ENCODE measurements at regions not wholly inside any gene's neighbourhood (a gene's known extent, or its start where the extent isn't known, plus 50 kb on each side); places are given as distances from the start of the nearest gene placed in this dataset.

DNA sequence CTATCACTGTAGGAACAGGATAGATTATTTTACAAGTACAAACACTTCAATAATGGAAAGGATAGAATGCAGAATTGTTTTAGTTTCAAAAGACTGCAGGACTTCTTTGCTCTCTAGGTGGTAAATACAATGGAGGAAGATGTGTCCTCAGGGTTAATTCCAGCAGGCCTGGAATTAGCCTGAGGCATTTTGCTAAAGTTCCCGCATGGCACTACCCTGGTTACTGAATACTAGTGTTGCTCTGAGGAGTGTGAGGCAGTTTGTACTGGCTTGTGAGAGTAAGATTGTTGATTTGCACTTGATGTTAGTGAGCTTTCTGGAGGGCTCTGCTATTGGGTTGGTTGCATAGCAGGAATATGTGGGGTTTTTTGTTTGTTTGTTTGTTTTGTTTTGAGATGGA, 61.4 kb downstream of the FASLG start:
- no TSS peak for BruUV-seq (replicated peaks)
- Histone ChIP-seq H3K27ac (ENCODE audit: low read depth, low read length, poor library complexity, severe bottlenecking) (no peak overlapping the region), H3K36me3 (ENCODE audit: insufficient read depth, low read length, poor library complexity, severe bottlenecking) (no peaks in the 10 kb centered on the region), H3K4me3 (ENCODE audit: low read depth, low read length, poor library complexity, severe bottlenecking) (no peak overlapping the region), H3K4me1 (ENCODE audit: insufficient read depth, low read length, poor library complexity, severe bottlenecking) (no peaks in the 10 kb centered on the region), H3K9me3 (ENCODE audit: low read depth, low read length, poor library complexity, severe bottlenecking) (no peaks in the 10 kb centered on the region), H3K27me3 (replicated peaks; ENCODE audit: insufficient read depth, low read depth, low read length, poor library complexity) (no peaks in the 10 kb centered on the region)
- POLR2A ChIA-PET (ENCODE audit: low non-redundant PET), result no interaction called here
- DNase-seq (ENCODE audit: low spot score), result no peak
- intact Hi-C loops (cut with micrococcal nuclease; ENCODE audit: unreplicated experiment), result no loop called here
- TF ChIP-seq EZH2 (IDR thresholded peaks at IDR 0.05; ENCODE audit: borderline replicate concordance, low read depth, low read length, poor library complexity, severe bottlenecking), result no peak
- TF ChIP-seq, protein P1, sequence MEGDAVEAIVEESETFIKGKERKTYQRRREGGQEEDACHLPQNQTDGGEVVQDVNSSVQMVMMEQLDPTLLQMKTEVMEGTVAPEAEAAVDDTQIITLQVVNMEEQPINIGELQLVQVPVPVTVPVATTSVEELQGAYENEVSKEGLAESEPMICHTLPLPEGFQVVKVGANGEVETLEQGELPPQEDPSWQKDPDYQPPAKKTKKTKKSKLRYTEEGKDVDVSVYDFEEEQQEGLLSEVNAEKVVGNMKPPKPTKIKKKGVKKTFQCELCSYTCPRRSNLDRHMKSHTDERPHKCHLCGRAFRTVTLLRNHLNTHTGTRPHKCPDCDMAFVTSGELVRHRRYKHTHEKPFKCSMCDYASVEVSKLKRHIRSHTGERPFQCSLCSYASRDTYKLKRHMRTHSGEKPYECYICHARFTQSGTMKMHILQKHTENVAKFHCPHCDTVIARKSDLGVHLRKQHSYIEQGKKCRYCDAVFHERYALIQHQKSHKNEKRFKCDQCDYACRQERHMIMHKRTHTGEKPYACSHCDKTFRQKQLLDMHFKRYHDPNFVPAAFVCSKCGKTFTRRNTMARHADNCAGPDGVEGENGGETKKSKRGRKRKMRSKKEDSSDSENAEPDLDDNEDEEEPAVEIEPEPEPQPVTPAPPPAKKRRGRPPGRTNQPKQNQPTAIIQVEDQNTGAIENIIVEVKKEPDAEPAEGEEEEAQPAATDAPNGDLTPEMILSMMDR (conservative IDR thresholded peaks at IDR 0.05; ENCODE audit: low read depth, low read length), result no peak
- CTCF ChIA-PET, result interaction anchor here (1.0 to 1.3 kb wide), 2 partner anchors 111 to 718 kb away, joined by 4 to 10 read pairs; no protein-coding TSS in a partner anchor

DNA sequence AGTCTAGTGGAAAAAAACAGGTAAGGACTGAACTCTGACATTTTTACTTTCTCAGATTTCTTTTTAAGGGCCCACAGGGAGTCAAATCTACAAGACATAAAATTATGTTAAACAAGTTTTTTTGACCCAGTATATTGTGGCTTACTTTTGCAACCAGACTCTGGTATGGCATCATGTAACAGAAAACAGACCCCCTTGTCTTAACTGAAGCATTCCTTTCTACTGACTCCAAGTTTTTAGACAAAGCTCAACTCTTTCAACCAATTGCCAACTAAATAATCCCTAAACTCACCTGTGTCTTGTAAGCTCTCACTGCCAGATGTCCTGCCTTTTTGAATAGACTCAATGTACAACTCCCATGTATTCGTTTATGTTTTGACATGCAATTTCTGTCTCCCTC, 64.3 kb downstream of the FASLG start:
- peaks cover under 1% of the 10 kb centered on the region for H3K9me3 ChIP-seq (ENCODE audit: low read depth, low read length, poor library complexity, severe bottlenecking)
- H3K27ac ChIP-seq (ENCODE audit: low read depth, low read length, poor library complexity, severe bottlenecking), result no peak overlapping the region
- ChIA-PET CTCF (no interaction called here), POLR2A (ENCODE audit: low non-redundant PET) (no interaction called here)
- TF ChIP-seq EZH2 (IDR thresholded peaks at IDR 0.05; ENCODE audit: borderline replicate concordance, low read depth, low read length, poor library complexity, severe bottlenecking), result no peak
- TF ChIP-seq, protein P1 (conservative IDR thresholded peaks at IDR 0.05; ENCODE audit: low read depth, low read length), result no peak
- intact Hi-C loops (cut with micrococcal nuclease; ENCODE audit: unreplicated experiment), result no loop called here
- no peak overlapping the region for H3K4me3 ChIP-seq (ENCODE audit: low read depth, low read length, poor library complexity, severe bottlenecking)
- DNase-seq (ENCODE audit: low spot score), result no peak
- no peaks in the 10 kb centered on the region for H3K36me3 ChIP-seq (ENCODE audit: insufficient read depth, low read length, poor library complexity, severe bottlenecking)
- BruUV-seq (replicated peaks), result no TSS peak
- no peaks in the 10 kb centered on the region for H3K4me1 ChIP-seq (ENCODE audit: insufficient read depth, low read length, poor library complexity, severe bottlenecking)
- no peaks in the 10 kb centered on the region for H3K27me3 ChIP-seq (replicated peaks; ENCODE audit: insufficient read depth, low read depth, low read length, poor library complexity)

DNA sequence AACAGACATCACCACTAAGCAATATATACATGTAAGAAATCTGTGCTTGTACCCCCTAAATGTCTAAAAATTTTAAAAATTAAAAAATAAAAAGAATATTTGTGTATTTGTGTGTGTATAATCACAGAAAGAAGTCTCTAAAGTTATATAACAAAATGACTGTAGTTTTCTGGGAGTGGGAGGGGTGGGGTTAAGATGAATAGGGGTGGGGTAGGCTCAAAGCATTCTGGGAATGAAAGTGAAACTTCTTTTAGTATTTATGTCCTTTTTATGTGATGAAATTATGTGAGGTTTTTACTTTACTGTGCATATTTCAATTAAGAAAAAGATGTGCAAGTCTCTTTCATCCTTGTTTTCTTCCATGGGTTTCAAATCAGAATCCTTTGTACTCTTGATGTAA, 65.3 kb downstream of the FASLG start:
- H3K36me3 ChIP-seq (ENCODE audit: insufficient read depth, low read length, poor library complexity, severe bottlenecking), result no peaks in the 10 kb centered on the region
- TF ChIP-seq, protein P1 (conservative IDR thresholded peaks at IDR 0.05; ENCODE audit: low read depth, low read length), result no peak
- no peak for TF ChIP-seq EZH2 (IDR thresholded peaks at IDR 0.05; ENCODE audit: borderline replicate concordance, low read depth, low read length, poor library complexity, severe bottlenecking)
- no peak overlapping the region for H3K27ac ChIP-seq (ENCODE audit: low read depth, low read length, poor library complexity, severe bottlenecking)
- no peak overlapping the region for H3K4me3 ChIP-seq (ENCODE audit: low read depth, low read length, poor library complexity, severe bottlenecking)
- H3K27me3 ChIP-seq (replicated peaks; ENCODE audit: insufficient read depth, low read depth, low read length, poor library complexity), result no peaks in the 10 kb centered on the region
- no peak for DNase-seq (ENCODE audit: low spot score)
- CTCF ChIA-PET, result no interaction called here
- POLR2A ChIA-PET (ENCODE audit: low non-redundant PET), result no interaction called here
- BruUV-seq (replicated peaks), result no TSS peak
- H3K4me1 ChIP-seq (ENCODE audit: insufficient read depth, low read length, poor library complexity, severe bottlenecking), result no peaks in the 10 kb centered on the region
- peaks cover 4% of the 10 kb centered on the region for H3K9me3 ChIP-seq (ENCODE audit: low read depth, low read length, poor library complexity, severe bottlenecking)
- intact Hi-C loops (cut with micrococcal nuclease; ENCODE audit: unreplicated experiment), result no loop called here
